ENCODE measurements at regions not wholly inside any gene's neighbourhood (a gene's known extent, or its start where the extent isn't known, plus 50 kb on each side); places are given as distances from the start of the nearest gene placed in this dataset.

GRCh38 chr3:137347817-137348368 is 390.1 kb downstream of the IL20RB start:
- no peak for DNase-seq
- TF ChIP-seq, protein P1, sequence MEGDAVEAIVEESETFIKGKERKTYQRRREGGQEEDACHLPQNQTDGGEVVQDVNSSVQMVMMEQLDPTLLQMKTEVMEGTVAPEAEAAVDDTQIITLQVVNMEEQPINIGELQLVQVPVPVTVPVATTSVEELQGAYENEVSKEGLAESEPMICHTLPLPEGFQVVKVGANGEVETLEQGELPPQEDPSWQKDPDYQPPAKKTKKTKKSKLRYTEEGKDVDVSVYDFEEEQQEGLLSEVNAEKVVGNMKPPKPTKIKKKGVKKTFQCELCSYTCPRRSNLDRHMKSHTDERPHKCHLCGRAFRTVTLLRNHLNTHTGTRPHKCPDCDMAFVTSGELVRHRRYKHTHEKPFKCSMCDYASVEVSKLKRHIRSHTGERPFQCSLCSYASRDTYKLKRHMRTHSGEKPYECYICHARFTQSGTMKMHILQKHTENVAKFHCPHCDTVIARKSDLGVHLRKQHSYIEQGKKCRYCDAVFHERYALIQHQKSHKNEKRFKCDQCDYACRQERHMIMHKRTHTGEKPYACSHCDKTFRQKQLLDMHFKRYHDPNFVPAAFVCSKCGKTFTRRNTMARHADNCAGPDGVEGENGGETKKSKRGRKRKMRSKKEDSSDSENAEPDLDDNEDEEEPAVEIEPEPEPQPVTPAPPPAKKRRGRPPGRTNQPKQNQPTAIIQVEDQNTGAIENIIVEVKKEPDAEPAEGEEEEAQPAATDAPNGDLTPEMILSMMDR (IDR thresholded peaks at IDR 0.05; ENCODE audit: insufficient read depth in 1 of 2, low read depth in 1 of 2, low read length in 1 of 2, severe bottlenecking in 1 of 2, unreplicated experiment in 1 of 2), result no peak
- H3K36me3 ChIP-seq (ENCODE audit: control insufficient read depth, insufficient read depth, low read length), result no peaks in the 10 kb centered on the region
- H3K9me3 ChIP-seq, result no peaks in the 10 kb centered on the region
- H3K27me3 ChIP-seq (replicated peaks; ENCODE audit: control insufficient read depth, insufficient read depth, low read length), result no peaks in the 10 kb centered on the region
- ChIA-PET POLR2A (no interaction called here), CTCF (no interaction called here)
- BruUV-seq (replicated peaks), result no TSS peak
- Mint-ChIP-seq H3K27ac (ENCODE audit: unreplicated experiment) (no peak overlapping the region), H3K4me1 (ENCODE audit: low read depth, unreplicated experiment) (no peaks in the 10 kb centered on the region), H3K36me3 (ENCODE audit: insufficient read depth, unreplicated experiment) (no peaks in the 10 kb centered on the region), H3K4me3 (ENCODE audit: unreplicated experiment) (no peak overlapping the region), H3K27me3 (ENCODE audit: insufficient read depth, unreplicated experiment) (peaks cover 2% of the 10 kb centered on the region), H3K9me3 (ENCODE audit: unreplicated experiment) (no peaks in the 10 kb centered on the region)
- intact Hi-C loops (cut with micrococcal nuclease; ENCODE audit: unreplicated experiment), result no loop called here
- no peaks in the 10 kb centered on the region for H3K4me1 ChIP-seq
- no peak overlapping the region for H3K4me3 ChIP-seq (ENCODE audit: low read depth, low read length)

DNA sequence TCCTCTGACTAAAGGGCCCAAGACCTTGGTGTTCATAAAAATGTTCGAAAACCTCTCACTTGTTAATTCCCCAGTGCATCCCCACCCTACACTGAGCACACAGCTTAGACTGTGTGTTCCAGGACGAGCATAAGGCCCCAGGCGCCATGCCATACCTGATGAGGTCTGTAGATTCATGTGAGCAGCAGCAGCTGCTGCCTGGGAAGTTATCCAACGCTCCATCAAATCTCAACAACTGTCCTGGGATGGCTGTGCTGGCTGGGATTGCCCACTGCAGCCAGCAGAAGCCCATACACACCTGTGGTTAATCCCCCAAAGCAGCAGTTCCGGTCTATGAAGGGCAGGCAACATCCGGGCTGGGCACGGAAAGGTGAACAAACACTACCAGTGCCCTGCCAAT is 391.2 kb downstream of the IL20RB start:
- H3K27me3 Mint-ChIP-seq (ENCODE audit: insufficient read depth, unreplicated experiment), result peaks cover 2% of the 10 kb centered on the region
- H3K4me1 Mint-ChIP-seq (ENCODE audit: low read depth, unreplicated experiment), result no peaks in the 10 kb centered on the region
- no peak overlapping the region for H3K4me3 Mint-ChIP-seq (ENCODE audit: unreplicated experiment)
- POLR2A ChIA-PET, result no interaction called here
- no peaks in the 10 kb centered on the region for H3K27me3 ChIP-seq (replicated peaks; ENCODE audit: control insufficient read depth, insufficient read depth, low read length)
- H3K9me3 Mint-ChIP-seq (ENCODE audit: unreplicated experiment), result no peaks in the 10 kb centered on the region
- no peak overlapping the region for H3K27ac Mint-ChIP-seq (ENCODE audit: unreplicated experiment)
- no peaks in the 10 kb centered on the region for H3K4me1 ChIP-seq
- no peaks in the 10 kb centered on the region for H3K9me3 ChIP-seq
- TF ChIP-seq, protein P1 (IDR thresholded peaks at IDR 0.05; ENCODE audit: insufficient read depth in 1 of 2, low read depth in 1 of 2, low read length in 1 of 2, severe bottlenecking in 1 of 2, unreplicated experiment in 1 of 2), result no peak
- CTCF ChIA-PET, result interaction anchor here (0.6 kb wide), 1 partner anchor 234 kb away, joined by 3 read pairs; no protein-coding TSS in a partner anchor
- intact Hi-C loops (cut with micrococcal nuclease; ENCODE audit: unreplicated experiment), result no loop called here
- no peaks in the 10 kb centered on the region for H3K36me3 ChIP-seq (ENCODE audit: control insufficient read depth, insufficient read depth, low read length)
- BruUV-seq (replicated peaks), result no TSS peak
- no peak overlapping the region for H3K4me3 ChIP-seq (ENCODE audit: low read depth, low read length)
- H3K36me3 Mint-ChIP-seq (ENCODE audit: insufficient read depth, unreplicated experiment), result no peaks in the 10 kb centered on the region
- no peak for DNase-seq

GRCh38 chr3:137349557-137350348 is 392.0 kb downstream of the IL20RB start:
- Mint-ChIP-seq H3K36me3 (ENCODE audit: insufficient read depth, unreplicated experiment) (no peaks in the 10 kb centered on the region), H3K4me3 (ENCODE audit: unreplicated experiment) (no peak overlapping the region), H3K27me3 (ENCODE audit: insufficient read depth, unreplicated experiment) (peaks cover 2% of the 10 kb centered on the region), H3K4me1 (ENCODE audit: low read depth, unreplicated experiment) (no peaks in the 10 kb centered on the region), H3K27ac (ENCODE audit: unreplicated experiment) (no peak overlapping the region), H3K9me3 (ENCODE audit: unreplicated experiment) (no peaks in the 10 kb centered on the region)
- Histone ChIP-seq H3K4me1 (no peaks in the 10 kb centered on the region), H3K27me3 (replicated peaks; ENCODE audit: control insufficient read depth, insufficient read depth, low read length) (no peaks in the 10 kb centered on the region), H3K4me3 (ENCODE audit: low read depth, low read length) (no peak overlapping the region), H3K36me3 (ENCODE audit: control insufficient read depth, insufficient read depth, low read length) (no peaks in the 10 kb centered on the region), H3K9me3 (no peaks in the 10 kb centered on the region)
- POLR2A ChIA-PET, result no interaction called here
- no TSS peak for BruUV-seq (replicated peaks)
- intact Hi-C loops (cut with micrococcal nuclease; ENCODE audit: unreplicated experiment), result no loop called here
- no peak for DNase-seq
- CTCF ChIA-PET, result no interaction called here
- TF ChIP-seq, protein P1 (IDR thresholded peaks at IDR 0.05; ENCODE audit: insufficient read depth in 1 of 2, low read depth in 1 of 2, low read length in 1 of 2, severe bottlenecking in 1 of 2, unreplicated experiment in 1 of 2), result no peak

Measured in Caco-2 (cell line).